NCI-H2196 (cell line): ENCODE measurements at regions not wholly inside any gene's neighbourhood (a gene's known extent, or its start where the extent isn't known, plus 50 kb on each side); places are given as distances from the start of the nearest gene placed in this dataset.

Experiments used
- DNase-seq: peaks from one replicate; lab custom pipeline; 2025; ENCODE audit not compliant: unreplicated experiment; lab: John Stamatoyannopoulos, UW

GRCh38 chr12:98372340-98373024 lies 142.9 kb upstream of the TMPO start:
- DNase-seq = no peak

GRCh38 chr12:98373025-98373554 lies 142.3 kb upstream of the TMPO start:
- DNase-seq = peak; percentile 61

GRCh38 chr12:98374007-98374406 lies 141.4 kb upstream of the TMPO start:
- no peak for DNase-seq

- DNase-seq = no peak
Measured at GRCh38 chr12:98379106-98379505, 136.3 kb upstream of the TMPO start.

GRCh38 chr12:98385641-98386040 lies 129.7 kb upstream of the TMPO start:
- DNase-seq = no peak

DNA sequence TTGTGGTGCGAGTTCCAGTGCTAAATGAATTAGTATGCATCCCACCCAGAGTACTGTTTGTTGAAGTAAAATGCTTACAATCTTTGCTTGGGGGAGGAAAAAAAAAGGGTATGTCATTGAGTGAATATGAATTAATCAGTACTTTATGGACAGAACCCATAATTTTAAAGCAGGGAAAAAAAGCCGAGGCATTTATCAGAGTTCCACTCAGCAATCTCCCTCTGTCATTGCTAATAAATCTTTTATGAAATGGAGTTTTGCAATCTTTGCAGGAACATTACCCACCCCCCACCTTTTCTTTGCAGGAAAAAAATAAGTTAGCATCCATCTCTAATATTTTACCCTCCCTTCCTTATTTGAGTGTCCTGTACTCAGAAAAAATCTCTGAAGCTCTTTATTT lies 127.9 kb upstream of the TMPO start:
- no peak for DNase-seq

GRCh38 chr12:98388126-98388525 lies 127.3 kb upstream of the TMPO start:
- DNase-seq = no peak

GRCh38 chr12:98389593-98389992 lies 125.8 kb upstream of the TMPO start:
- DNase-seq = no peak

DNA sequence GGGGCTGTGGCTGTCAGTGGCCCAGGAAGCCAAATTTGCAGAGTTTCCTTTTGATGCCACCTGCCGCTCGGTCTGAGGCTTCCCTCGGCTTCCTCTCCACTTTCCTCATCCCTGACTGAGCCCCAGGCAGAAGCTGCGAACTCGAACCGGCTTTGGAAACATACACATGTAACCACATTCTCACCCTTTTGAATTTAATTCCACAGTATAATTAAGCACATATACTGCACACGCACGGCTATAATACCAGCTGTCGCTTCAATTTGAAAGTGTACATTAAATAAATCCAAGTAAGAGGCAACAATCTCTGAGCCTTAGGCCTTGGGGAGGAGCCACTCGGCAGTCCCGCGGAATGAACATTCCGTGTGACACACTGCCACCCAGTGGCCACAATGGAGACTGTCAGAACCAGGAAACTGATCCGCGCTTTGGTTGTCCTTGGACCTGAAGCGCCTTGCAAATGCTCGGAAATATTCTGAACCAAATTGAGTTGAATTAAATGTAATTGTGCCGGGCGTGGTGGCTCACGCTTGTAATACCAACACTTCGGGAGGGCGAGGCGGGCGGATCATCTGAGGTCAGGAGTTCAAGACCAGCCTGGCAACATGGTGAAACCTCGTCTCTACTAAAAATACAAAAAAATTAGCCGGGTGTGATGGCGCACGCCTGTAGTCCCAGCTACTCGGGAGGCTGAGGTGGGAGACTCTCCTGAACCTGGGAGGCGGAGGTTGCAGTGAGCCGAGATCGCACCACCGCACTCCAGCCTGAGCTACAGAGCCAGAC lies 117.9 kb upstream of the TMPO start:
- DNase-seq = peak; percentile 89

- DNase-seq = no peak
Measured at GRCh38 chr12:98399532-98399931, 115.9 kb upstream of the TMPO start.

- no peak for DNase-seq
Measured at GRCh38 chr12:98401427-98401826, 114.0 kb upstream of the TMPO start.

GRCh38 chr12:98402091-98402490 lies 113.3 kb upstream of the TMPO start:
- DNase-seq = no peak

- no peak for DNase-seq
Measured at GRCh38 chr12:98402671-98403070, 112.7 kb upstream of the TMPO start.

GRCh38 chr12:98403385-98403784 lies 112.0 kb upstream of the TMPO start:
- DNase-seq = no peak

- DNase-seq = no peak
Measured at GRCh38 chr12:98403936-98404335, 111.5 kb upstream of the TMPO start.

DNA sequence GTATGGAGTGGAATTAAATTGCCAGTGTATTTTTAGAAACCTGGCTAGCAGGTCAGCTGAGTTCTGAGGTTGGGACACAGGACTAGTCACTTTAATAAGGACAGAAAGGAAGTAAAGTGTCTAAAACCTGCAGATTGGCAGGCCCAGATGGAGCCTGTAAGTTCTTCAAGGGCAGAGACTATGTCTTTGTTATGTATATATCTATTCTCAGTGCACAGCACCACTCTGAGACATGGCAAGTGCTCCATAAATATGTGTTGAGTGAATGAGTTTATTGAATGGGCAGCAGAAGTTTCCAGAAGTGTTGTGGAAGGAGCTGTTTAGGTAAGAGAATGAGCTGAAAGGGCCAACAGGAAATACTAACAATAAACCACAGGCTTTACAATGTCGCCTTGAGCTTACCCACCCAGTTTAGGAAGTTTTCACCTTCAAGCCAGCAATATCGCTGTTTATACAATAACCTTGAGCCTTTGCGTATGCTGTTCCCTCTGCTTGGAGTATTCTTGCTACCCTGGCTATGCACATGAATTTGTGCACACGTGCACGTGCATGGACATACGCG lies 109.5 kb upstream of the TMPO start:
- no peak for DNase-seq

DNA sequence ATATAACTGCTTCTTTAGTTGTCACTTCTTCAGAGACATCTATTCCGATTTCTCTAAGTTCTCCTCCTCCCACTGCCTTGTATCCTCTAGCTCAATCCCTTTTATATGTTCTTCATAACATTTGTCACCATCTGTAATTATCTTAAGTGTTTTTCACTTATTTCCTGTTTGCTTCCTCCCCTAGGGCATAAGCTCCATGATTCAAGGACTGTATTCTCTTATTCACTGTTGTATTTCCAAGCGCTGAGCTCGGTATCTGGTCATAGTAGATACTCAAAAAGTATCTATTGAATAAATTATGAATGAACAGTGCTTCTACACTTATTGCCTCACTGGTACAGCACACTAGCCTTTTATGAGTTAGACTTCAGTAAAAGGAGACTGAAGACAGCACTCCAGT lies 109.0 kb upstream of the TMPO start:
- DNase-seq = no peak

DNA sequence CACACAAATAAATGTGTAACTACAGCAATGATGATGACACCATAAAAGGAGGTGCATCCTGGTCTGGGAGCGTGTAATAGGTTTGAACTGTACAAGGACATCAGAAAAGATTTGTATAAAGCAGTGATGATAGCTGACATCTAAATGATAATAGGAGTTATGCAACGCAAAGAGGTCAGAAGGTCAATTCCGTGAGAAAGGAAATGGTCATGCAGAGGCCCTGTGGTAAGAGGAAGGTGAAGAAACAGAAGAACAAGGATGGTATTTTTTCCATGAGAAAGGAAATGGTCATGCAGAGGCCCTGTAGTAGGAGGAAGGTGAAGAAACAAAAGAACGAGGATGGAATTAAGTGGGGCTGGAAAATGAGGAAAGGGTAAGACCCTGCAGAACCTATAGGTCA lies 106.7 kb upstream of the TMPO start:
- no peak for DNase-seq

DNA sequence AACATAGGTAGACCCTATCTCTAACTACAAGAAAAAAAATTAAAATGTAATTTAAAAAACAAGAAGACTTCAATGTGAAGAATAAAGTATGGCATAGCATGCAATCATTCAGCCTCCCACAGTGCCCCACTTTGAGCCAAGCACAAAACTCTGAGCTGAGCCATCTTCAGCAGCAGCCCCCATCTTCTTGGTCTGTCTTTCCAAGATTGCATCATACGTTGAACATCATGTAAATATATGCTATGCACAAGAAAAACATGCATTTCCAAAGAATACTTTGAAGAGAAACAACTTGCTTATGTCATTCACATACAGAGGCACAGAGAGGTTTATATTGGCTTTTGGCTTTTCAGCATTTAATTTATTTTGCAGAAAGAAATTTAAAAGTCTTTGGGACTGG lies 105.8 kb upstream of the TMPO start:
- DNase-seq = no peak

DNA sequence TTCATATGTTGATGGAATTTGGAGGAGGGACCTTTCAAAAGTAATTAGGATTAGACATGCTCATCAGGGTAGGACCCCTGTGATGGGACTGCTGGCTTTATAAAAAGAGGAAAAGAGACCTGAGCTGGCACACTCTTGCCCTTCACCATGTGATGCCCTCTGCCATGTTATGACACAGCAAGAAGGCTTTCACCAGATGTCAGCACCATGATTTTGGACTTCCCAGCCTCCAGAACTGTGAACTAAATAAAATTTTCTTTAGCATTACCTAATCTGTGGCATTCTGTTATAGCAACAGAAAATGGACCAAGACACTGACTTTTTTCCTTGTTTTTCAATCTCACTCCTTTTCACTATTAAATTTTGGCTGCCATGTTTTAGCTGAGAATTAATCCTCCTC lies 105.0 kb upstream of the TMPO start:
- DNase-seq = no peak

- no peak for DNase-seq
Measured at GRCh38 chr12:98416845-98417244, 98.5 kb upstream of the TMPO start.

DNA sequence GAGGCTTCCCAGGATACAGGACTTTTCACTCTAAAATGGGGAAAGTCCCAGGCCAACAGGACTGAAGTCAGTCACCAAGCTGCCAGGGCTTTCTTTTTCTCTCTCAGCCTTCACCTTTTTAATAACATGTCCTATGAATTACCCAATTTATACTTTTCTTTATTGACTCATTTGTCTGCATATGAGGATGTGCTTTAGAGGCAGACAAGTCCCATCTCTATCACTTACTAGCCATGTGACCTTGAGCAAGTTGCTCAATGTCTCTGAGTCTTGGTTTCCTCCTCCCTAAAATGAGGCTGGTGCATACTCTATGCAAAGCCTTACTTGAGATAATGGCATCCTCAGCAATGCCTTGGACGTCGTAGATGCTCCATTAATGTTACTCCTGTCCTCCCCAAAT lies 98.1 kb upstream of the TMPO start:
- DNase-seq = no peak
